Heart left ventricle (tissue), 13 donors: ENCODE measurements at regions not wholly inside any gene's neighbourhood (a gene's known extent, or its start where the extent isn't known, plus 50 kb on each side); places are given as distances from the start of the nearest gene placed in this dataset.

Source experiments
- POLR2A ChIP-seq, 2 donors: fragments of 450-650 bp; IDR thresholded peaks; one replicate each; pipeline ENCODE4 v1.6.1; 2017; ENCODE audit warnings: antibody characterized with exemption in 2 of 2, mild to moderate bottlenecking in 2 of 2, moderate library complexity in 2 of 2
- TF ChIP-seq, protein P1 (sequence below), 12 donors: fragments of 200-600 bp; sonication (generic) in 4 of 12; IDR thresholded peaks; one replicate each; pipeline versions ENCODE4 v1.5.0 to v1.8.0; 2018 to 2022; ENCODE audit warnings: antibody characterized with exemption in 12 of 12, mild to moderate bottlenecking in 5 of 12
- donor health status: ischemic (EF 13 %, LVEDD 7.1; RV severe dilation, severe dysfunction).
- donor health status: DM: no; HTN: yes; CAD: no.
- donor health status: DM: no; HTN: no; CAD: no.
- donor health status: ischemic (EF 25% LVEDD 6.9; RV normal size, moderate dysfunction).
- donor health status: ischemic (EF 25% LVEDD 5.7; RV mildly dilated, moderate dysfunction).
- donor health status: ischemic (EF 35%, LVEDD 5.7; RV mildly dilated, moderate dysfunction).
- donor health status: nonischemic (EF 11% LVEDD 7.7; RV severe dilation, severe dysfunction).
- donor health status: DM: yes; HTN: yes; CAD: no.
- donor health status: PGD.
- donor health status: ischemic (EF 29% LVEDD 5.4; RV normal size, mild dysfunction).
- donor health status: nonischemic (EF 23%, LVEDD 6.1; RV moderate dilation, normal function).

- TF ChIP-seq, protein P1, sequence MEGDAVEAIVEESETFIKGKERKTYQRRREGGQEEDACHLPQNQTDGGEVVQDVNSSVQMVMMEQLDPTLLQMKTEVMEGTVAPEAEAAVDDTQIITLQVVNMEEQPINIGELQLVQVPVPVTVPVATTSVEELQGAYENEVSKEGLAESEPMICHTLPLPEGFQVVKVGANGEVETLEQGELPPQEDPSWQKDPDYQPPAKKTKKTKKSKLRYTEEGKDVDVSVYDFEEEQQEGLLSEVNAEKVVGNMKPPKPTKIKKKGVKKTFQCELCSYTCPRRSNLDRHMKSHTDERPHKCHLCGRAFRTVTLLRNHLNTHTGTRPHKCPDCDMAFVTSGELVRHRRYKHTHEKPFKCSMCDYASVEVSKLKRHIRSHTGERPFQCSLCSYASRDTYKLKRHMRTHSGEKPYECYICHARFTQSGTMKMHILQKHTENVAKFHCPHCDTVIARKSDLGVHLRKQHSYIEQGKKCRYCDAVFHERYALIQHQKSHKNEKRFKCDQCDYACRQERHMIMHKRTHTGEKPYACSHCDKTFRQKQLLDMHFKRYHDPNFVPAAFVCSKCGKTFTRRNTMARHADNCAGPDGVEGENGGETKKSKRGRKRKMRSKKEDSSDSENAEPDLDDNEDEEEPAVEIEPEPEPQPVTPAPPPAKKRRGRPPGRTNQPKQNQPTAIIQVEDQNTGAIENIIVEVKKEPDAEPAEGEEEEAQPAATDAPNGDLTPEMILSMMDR (IDR thresholded peaks at IDR 0.05), result no peak
- no peak for TF ChIP-seq POLR2A (IDR thresholded peaks at IDR 0.05)
Observed at GRCh38 chrX:39669668-39670067, 428.1 kb downstream of the BCOR start.
